DOHH2 (cell line): ENCODE measurements at regions not wholly inside any gene's neighbourhood (a gene's known extent, or its start where the extent isn't known, plus 50 kb on each side); places are given as distances from the start of the nearest gene placed in this dataset.

Experiments
- H3F3A ChIP-seq: fragments of 200-600 bp; sonication (generic), shearing (Covaris generic); 2 replicates; pipeline ENCODE4 v1.6.0; 2016; ENCODE audit warnings: antibody characterized with exemption, mild to moderate bottlenecking; ENCODE audit not compliant: control insufficient read depth, insufficient read depth
- H3K27ac ChIP-seq: fragments of 200-600 bp; sonication (generic); 2 replicates; pipeline ENCODE4 v1.5.1; 2014; ENCODE audit warnings: low read depth, mild to moderate bottlenecking, low read length, moderate library complexity
- H3K27me3 ChIP-seq: fragments of 200-600 bp; sonication (generic); 2 replicates; pipeline ENCODE4 v1.6.1; 2014; ENCODE audit warnings: mild to moderate bottlenecking, low read length, mixed read lengths; ENCODE audit not compliant: control insufficient read depth
- H3K36me3 ChIP-seq: fragments of 200-600 bp; sonication (generic); 2 replicates; pipeline ENCODE4 v1.6.1; 2014; ENCODE audit warnings: mild to moderate bottlenecking, low read length, moderate library complexity, mixed read lengths; ENCODE audit not compliant: control insufficient read depth
- H3K4me1 ChIP-seq: fragments of 200-600 bp; sonication (generic); 2 replicates; pipeline ENCODE4 v1.6.1; 2014; ENCODE audit warnings: mild to moderate bottlenecking, low read length, mixed read lengths; ENCODE audit not compliant: control insufficient read depth
- H3K4me2 ChIP-seq: fragments of 200-600 bp; sonication (generic); 2 replicates; pipeline ENCODE4 v1.6.0; 2014; ENCODE audit warnings: mild to moderate bottlenecking, low read length, moderate library complexity
- H3K4me3 ChIP-seq: fragments of 200-600 bp; sonication (generic); 2 replicates; pipeline ENCODE4 v1.5.1; 2014; ENCODE audit warnings: mild to moderate bottlenecking, low read length, mixed read lengths
- H3K79me2 ChIP-seq: fragments of 200-600 bp; sonication (generic); 2 replicates; pipeline ENCODE4 v1.6.1; 2014; ENCODE audit warnings: mild to moderate bottlenecking, low read length, mixed read lengths; ENCODE audit not compliant: control insufficient read depth
- H3K9me2 ChIP-seq: fragments of 200-600 bp; sonication (generic); replicated peaks from 2 replicates; pipeline ENCODE4 v1.6.1; 2014; ENCODE audit warnings: mild to moderate bottlenecking, low read length, mixed read lengths; ENCODE audit not compliant: control insufficient read depth
- H3K9me3 ChIP-seq: fragments of 200-600 bp; sonication (generic); 2 replicates; pipeline ENCODE4 v1.6.1; 2014; ENCODE audit warnings: antibody characterized with exemption, low read length, mixed read lengths; ENCODE audit not compliant: control insufficient read depth, insufficient read depth
- H4K20me1 ChIP-seq: fragments of 200-600 bp; sonication (generic); 2 replicates; pipeline ENCODE4 v1.6.0; 2014; ENCODE audit warnings: low read depth, mild to moderate bottlenecking, antibody characterized with exemption, low read length, moderate library complexity; ENCODE audit not compliant: control insufficient read depth, insufficient read depth
- EZH2phosphoT487 ChIP-seq: fragments of 200-600 bp; sonication (generic); IDR thresholded peaks from 2 replicates; pipeline ENCODE4 v1.6.1; 2017; ENCODE audit warnings: borderline replicate concordance, mild to moderate bottlenecking, antibody characterized with exemption, low read length, moderate library complexity, mixed read lengths
- TF ChIP-seq, protein P1 (sequence below): fragments of 200-600 bp; sonication (generic); IDR thresholded peaks from one replicate; pipeline ENCODE4 v1.5.1; 2014; ENCODE audit warnings: antibody characterized with exemption, mild to moderate bottlenecking, low read depth, low read length; ENCODE audit not compliant: poor library complexity, severe bottlenecking

DNA sequence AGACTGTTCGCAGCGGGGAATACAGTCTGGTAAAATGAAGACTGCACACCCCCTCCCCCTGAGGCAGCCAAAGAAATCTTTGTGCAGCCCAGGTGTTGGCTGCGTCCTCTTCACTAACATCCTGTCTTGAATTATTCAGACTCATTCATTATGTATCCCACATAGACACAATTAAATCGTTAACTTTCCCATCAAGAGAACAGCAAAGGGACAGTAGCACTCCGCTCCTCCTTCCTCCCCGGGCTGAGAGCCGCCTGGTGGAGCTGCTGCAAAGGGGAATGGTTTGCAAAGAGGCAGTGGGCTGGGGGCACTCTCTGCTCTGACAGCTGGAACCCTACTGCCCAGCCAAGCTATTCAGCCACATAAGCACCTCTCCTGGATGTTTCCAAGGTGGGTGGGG lies 290.0 kb upstream of the SOX9 start:
- H3K4me3 ChIP-seq: no peak overlapping the region
- no peaks in the 10 kb centered on the region for H3K9me3 ChIP-seq
- no peaks in the 10 kb centered on the region for H3K9me2 ChIP-seq
- H3K4me1 ChIP-seq: no peaks in the 10 kb centered on the region
- no peaks in the 10 kb centered on the region for H3K79me2 ChIP-seq
- TF ChIP-seq, protein P1, sequence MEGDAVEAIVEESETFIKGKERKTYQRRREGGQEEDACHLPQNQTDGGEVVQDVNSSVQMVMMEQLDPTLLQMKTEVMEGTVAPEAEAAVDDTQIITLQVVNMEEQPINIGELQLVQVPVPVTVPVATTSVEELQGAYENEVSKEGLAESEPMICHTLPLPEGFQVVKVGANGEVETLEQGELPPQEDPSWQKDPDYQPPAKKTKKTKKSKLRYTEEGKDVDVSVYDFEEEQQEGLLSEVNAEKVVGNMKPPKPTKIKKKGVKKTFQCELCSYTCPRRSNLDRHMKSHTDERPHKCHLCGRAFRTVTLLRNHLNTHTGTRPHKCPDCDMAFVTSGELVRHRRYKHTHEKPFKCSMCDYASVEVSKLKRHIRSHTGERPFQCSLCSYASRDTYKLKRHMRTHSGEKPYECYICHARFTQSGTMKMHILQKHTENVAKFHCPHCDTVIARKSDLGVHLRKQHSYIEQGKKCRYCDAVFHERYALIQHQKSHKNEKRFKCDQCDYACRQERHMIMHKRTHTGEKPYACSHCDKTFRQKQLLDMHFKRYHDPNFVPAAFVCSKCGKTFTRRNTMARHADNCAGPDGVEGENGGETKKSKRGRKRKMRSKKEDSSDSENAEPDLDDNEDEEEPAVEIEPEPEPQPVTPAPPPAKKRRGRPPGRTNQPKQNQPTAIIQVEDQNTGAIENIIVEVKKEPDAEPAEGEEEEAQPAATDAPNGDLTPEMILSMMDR: no peak
- no peak for TF ChIP-seq EZH2phosphoT487
- no peak overlapping the region for H3K27ac ChIP-seq
- no peaks in the 10 kb centered on the region for H4K20me1 ChIP-seq
- no peaks in the 10 kb centered on the region for H3F3A ChIP-seq
- H3K4me2 ChIP-seq: no peak overlapping the region
- 0 out of 2 replicates have a peak, but pooled peaks cover 6% of the 10 kb centered on the region for H3K27me3 ChIP-seq
- no peaks in the 10 kb centered on the region for H3K36me3 ChIP-seq

DNA sequence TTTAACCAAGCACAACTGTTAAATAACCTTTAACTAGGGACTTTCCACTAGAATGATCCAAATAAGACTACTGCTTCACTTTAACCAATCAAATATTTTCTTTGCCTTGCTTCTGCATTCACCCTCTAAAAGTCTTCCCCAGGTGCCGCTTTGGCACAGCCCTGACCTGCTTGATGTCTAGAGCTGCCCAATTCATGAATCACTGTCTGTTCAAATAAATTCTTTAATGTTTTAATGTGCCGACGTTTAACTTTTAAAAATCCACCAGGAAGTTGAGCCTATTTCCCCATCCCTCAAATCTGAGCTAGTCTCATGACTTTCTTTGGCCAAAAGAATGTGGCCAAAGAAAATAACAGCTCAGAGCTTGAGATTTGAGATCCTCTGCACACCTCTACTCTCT lies 277.8 kb upstream of the SOX9 start:
- H3K79me2 ChIP-seq: no peaks in the 10 kb centered on the region
- no peak overlapping the region for H3K4me2 ChIP-seq
- TF ChIP-seq, protein P1: no peak
- no peak for TF ChIP-seq EZH2phosphoT487
- H3K9me2 ChIP-seq: no peaks in the 10 kb centered on the region
- H3K27me3 ChIP-seq: no peaks in the 10 kb centered on the region
- H3K4me3 ChIP-seq: no peak overlapping the region
- no peaks in the 10 kb centered on the region for H3F3A ChIP-seq
- H3K9me3 ChIP-seq: no peaks in the 10 kb centered on the region
- H3K4me1 ChIP-seq: no peaks in the 10 kb centered on the region
- H3K27ac ChIP-seq: no peak overlapping the region
- no peaks in the 10 kb centered on the region for H4K20me1 ChIP-seq
- H3K36me3 ChIP-seq: no peaks in the 10 kb centered on the region

DNA sequence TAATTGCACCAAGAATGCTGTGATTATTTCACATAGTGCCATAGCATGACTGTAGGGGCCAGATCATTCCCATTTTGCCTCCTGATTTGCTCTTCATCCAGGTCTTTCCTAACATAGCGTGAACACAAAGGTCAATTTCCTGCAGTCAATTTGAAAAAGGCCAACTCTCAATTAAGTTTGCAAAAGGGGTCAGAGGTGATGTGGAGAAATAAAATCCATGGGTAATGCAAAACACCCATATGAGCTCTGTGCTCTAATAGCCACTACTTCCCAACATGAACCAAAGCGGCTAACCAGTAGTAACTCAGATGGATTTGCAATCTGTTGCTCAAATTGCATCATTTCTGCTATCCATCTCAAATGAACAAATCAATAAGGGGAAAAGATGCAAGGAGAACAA lies 275.5 kb upstream of the SOX9 start:
- H3K27me3 ChIP-seq: no peaks in the 10 kb centered on the region
- H3K9me2 ChIP-seq: no peaks in the 10 kb centered on the region; the same call in 1 of the 2 replicates
- H3K36me3 ChIP-seq: no peaks in the 10 kb centered on the region
- no peaks in the 10 kb centered on the region for H3K4me1 ChIP-seq
- H3K27ac ChIP-seq: no peak overlapping the region
- no peak overlapping the region for H3K4me3 ChIP-seq
- TF ChIP-seq, protein P1: no peak
- TF ChIP-seq EZH2phosphoT487: no peak
- H3K9me3 ChIP-seq: no peaks in the 10 kb centered on the region
- H3K4me2 ChIP-seq: no peak overlapping the region
- H3K79me2 ChIP-seq: no peaks in the 10 kb centered on the region
- no peaks in the 10 kb centered on the region for H3F3A ChIP-seq
- no peaks in the 10 kb centered on the region for H4K20me1 ChIP-seq
